NCI-H82 treated with DMSO at 0.1 percent for 48 hours (cell line): ENCODE measurements at regions not wholly inside any gene's neighbourhood (a gene's known extent, or its start where the extent isn't known, plus 50 kb on each side); places are given as distances from the start of the nearest gene placed in this dataset.

Source experiments
- DNase-seq: peaks from one replicate; lab custom pipeline; 2025; ENCODE audit not compliant: unreplicated experiment; lab: John Stamatoyannopoulos, UW

DNA sequence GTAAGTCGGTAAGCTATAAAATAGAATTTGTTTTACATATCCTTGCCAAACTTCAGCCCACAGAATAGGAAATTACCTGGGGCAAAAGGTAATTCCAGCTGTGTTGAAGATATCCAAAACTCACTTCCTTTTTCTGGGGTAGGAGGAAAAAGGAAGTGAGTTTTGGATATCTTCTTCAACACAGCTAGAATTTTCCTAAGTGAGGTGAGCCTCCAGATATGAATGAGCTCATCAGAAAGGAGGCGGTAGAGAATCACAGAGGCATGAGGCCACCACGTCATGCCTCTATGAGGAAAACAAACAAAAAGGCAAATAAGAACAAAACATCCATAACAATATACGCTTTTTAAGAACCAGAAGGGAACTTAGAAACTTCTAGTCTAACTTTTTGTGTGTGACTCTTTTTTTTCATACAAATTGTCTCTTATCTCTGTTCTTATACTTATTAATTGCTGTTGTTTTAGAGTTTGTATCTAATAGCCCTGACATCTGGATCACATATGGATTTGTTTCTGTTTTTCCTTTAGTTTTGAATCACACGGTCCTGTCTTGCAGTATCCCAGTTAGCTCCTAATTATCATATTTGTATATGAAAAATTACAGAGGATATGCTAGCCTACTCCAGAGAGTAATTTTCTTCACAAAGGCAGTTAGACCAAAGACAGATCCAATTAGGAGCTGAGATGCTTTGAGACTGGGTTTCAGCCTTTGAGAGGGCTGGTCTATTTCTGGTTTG, 104.5 kb downstream of the RBM43 start:
- no peak for DNase-seq

GRCh38 chr2:151156431-151156830, 105.2 kb downstream of the RBM43 start:
- no peak for DNase-seq

DNA sequence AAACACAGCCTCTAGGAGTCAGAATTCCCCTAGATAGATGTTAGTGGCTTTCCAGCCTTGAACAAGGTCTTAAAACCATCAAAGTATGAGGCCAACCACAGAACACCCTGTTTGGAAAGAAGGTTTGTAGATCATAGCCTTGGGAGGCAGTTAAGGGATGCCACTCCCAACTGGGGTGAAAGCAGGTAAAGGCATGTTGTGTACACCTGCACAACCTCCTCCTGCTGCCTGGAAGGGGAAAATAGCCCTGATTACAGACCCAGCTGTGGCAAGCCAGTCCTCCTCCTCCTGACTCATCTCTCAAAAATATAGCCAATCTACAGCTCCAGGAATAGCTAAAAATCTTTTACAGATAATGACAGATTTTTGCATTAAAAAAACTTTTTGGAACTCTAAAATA, 108.1 kb downstream of the RBM43 start:
- DNase-seq: no peak

DNA sequence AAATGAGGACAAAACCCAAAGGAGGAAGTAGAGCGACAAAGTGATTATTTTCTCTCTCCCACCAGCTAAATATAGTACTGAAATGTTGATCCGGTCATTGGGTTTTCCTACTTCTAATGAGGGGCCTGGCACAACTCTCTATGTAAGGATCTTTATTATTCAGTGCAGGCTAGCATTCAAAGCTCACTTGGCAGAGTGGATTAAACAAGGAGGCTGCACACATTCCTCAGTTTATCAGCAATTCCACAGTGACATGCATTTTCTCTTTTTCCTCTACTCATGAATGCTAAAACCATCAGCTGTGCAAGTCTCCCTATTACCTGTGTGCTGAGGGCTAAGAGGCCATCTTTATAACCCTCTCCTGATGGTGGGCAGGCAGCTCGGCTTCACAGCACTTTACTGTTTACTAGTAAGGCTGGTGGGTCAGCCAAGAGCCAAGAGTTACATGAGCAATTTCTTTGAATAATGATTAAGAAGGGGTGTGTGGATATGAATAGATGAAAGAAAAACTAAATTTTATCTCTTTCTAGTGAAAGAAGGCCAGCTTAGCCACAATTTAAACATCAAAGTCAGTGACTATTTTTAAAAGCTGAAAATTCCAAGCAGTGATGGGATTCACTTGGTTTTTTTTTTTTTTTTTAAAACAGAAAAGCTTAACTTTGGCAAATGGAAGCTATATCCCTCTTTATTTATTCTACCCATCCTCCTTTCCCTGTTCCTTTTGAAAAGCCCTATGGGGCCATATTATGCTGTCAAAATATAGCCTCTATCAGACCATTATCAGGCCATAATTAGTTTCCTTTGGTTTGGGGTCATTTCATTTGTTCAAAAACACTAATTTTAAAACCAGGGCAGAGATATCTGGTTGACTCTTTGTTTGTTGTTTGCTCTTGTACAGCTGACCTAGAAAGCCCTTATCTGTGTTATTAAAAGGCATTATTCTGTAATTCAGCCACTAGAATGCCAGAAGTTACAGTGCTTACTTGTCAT, 111.0 kb downstream of the RBM43 start:
- DNase-seq: no peak

DNA sequence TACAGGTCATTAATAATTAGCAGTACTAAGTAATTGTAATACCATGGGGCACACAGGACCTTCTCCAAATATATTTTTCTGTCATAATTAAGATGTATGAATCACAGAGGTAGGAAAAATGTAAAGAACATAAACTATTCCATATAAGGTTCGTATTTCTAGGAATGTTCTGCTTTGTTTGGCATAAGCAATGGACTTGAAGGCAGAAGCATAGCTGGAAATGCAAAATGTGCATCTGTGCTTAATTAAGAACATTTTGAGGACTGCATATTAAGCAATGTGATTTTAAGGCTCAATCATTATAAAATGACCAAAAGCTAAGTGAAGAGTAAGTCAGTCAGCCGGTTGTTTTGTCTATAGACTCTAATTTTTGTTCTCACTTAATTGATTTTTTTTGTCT, 123.2 kb downstream of the RBM43 start:
- no peak for DNase-seq

- DNase-seq: no peak
Observed at GRCh38 chr2:151137526-151137925, 124.1 kb downstream of the RBM43 start.

DNA sequence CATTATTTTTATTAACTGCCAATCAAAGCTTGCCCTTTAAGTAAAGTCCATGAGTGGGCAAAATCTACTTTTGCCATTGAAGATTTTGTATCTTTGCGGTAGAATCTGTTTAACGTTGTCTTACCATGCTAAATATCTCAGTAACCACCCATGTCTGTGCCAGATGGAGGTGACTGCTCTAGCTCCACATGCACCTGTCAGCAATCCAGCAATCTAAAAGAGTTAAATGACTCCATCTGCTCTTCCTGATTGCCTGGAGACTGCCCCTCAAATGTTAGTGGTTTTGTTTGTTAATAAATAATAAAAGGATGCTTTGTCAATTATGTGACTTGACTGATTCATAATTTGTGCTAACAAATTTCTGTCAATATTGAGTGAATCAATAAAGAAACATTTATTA, 141.7 kb downstream of the RBM43 start:
- no peak for DNase-seq

DNA sequence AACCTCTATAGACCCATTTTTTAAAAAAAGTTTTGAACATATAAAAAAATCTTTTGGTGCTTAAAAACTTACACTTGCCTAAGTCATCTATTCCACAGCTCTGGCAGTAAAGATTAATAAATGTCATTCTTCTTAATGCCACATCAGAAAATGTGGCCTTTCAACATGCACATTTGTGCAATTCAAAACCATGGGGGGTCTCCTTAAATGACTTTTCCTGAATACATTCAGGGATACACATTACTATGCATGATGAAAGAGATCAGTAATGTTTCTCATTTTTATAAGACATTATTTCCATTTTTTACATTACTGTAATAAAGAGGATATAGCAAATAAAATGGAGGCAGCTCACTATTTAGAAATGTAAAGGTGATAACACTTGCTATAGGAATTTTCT, 142.3 kb downstream of the RBM43 start:
- DNase-seq: no peak

DNA sequence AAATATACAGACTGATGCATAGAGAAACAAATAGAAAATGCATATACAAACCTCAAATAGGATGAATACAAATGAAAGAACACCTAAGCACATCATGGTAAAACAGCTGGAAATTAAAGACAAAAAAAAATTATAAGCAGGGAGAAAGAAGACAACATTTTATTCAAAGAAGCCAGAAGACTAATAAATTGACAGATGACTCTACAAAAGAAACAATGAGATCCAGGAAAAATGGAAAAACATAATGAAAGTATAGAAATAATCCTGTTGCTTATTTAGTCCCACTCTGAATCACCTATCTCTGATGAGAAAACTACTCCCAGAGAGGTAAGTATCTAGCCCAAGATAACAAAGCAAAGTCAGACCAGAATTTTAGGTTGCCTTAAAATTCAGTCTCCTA, 143.4 kb downstream of the RBM43 start:
- no peak for DNase-seq

DNA sequence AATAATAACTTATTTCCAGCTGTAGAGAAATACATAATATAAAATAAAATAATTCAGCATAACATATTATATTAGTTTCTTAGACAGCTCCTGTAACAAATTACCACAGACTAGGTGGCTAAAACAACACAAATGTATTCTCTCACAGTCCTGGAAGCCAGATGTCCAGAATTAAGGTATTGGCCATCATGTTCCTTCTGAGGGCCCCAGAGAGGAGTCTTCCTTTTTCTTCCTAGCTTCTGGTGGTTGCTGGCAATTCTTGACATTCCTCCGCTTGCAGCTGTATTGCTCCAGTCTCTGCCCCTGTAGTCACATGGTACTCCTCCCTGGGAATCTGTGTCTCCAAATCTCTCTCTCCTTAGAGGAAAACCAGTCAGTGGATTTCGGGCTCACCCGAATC, 146.8 kb downstream of the RBM43 start:
- DNase-seq: no peak

GRCh38 chr2:151113318-151113717, 148.3 kb downstream of the RBM43 start:
- DNase-seq: no peak

GRCh38 chr2:151111599-151112278, 149.9 kb downstream of the RBM43 start:
- no peak for DNase-seq

DNA sequence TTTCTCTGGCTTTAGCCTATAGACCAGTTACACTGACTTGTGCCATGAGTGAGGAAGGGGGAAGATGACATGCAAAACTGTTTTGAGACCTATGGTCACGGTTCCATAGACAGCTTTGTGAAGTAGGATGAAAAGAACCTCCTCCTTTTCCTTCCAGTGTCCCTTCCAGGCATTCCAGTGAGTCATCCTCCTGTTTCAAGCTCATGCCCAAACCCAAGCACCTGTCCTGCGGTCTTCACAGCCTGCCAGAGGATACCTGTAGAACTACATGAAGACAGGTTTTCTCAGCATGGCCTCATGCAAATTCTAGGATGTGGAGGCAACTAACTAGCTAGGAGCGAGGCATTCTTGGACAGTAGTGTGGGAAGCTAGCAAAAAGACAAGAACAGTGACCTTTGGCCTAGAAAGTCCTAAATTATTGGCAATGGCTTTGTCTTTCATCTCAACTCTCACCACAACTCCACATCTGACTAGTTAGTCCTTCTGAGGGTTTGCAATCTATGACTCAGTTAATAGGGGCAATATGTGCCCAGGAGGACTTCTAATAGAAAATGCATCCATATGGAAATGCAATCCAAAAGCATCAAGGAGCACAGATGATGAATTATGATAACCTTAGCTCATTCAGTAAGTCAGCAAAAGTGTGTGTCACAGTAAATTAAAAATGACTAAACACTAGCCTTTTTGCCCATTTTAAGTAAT, 154.7 kb downstream of the RBM43 start:
- DNase-seq: no peak

- DNase-seq: no peak
Observed at GRCh38 chr2:151103551-151103950, 158.1 kb downstream of the RBM43 start.

DNA sequence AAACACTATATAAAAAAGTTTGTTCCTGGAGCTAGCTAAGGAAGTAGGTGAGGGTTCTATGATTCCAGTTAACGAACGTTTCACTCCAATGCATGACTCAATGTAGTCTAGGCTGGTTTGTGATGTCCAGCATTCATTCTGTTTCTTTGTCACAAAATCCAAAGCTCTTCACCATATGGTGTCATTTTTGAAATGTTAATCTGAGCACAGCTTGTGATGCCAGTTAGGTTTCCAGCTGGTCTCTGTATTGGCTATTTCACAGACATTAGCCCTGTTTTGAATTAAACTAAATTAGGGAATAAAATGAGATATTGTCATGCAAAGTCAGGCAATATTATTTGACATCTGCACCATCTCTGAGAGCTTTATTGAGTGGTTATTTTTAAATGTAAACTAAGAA, 159.4 kb downstream of the RBM43 start:
- peak; percentile 27 for DNase-seq

- no peak for DNase-seq
Observed at GRCh38 chr2:151098841-151099240, 162.8 kb downstream of the RBM43 start.

- no peak for DNase-seq
Observed at GRCh38 chr2:151097895-151098294, 163.8 kb downstream of the RBM43 start.

GRCh38 chr2:151097128-151097527, 164.5 kb downstream of the RBM43 start:
- no peak for DNase-seq

DNA sequence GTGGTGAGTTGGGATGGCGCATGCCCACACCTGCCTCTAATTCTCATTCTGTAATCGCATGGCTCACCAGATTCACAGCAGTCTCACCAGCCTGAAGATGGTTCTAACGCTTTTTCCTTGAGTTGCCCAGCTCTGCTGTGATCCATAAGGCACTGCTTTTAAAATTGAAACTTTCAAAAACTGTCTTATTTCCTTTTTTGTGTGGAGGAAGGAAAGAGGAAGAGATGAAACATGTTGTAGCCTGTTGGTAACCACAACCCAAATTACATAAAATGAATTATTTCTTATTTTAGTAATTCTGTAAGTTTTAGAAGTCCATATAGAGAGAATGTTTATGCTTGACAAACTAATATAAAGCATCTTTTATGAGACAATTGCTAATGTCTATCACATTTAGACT, 165.4 kb downstream of the RBM43 start:
- no peak for DNase-seq

DNA sequence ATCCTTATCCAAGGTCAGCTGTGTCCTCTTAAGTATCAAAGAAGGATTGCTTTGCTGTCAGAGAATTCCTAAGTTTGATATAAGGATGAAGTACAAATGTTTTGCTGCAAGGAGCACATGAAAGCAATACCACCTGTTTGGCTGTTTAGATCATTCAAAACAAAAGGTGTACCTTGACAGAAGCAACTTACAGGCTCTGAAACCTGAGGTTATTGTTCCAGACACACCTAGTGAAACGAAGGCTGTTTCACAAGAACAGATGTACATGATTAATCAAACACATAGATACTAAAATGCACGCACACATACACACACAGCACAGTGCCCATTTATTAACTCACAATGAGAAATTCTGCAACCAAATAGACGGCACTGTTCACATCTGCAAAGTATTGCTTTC, 166.2 kb downstream of the RBM43 start:
- no peak for DNase-seq

DNA sequence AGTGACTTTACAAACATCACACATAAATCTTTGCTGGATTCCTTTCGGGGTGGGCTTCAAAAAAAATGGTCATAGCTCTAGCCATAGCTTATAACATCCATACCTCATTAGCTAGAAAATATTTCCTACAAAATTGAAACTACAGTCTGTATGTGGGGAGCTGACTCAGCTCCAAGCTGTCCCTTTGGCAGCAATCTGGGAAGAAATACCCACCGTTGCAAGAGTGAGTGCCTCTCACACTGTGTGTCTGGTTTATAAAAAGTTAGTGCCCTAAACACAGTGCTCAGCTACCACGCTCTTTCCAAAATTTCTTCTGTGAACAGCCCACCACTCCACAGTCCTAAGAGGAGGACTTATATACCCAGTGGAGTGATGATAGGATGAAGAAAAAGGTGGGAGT, 170.1 kb downstream of the RBM43 start:
- no peak for DNase-seq
